H9 (cell line): ENCODE measurements at regions not wholly inside any gene's neighbourhood (a gene's known extent, or its start where the extent isn't known, plus 50 kb on each side); places are given as distances from the start of the nearest gene placed in this dataset.

ENCODE experiments used
- DNase-seq: peaks from one replicate; pipeline ENCODE4 v3.0.0-alpha.2; 2017
- H2AFZ ChIP-seq: one replicate; pipeline ENCODE4 v1.6.1; 2013; ENCODE audit warnings: mild to moderate bottlenecking, low read length, control low read depth, moderate library complexity
- H2AK5ac ChIP-seq: 2 replicates; pipeline ENCODE4 v1.6.1; 2013; ENCODE audit warnings: low read length, control low read depth, mixed read lengths; ENCODE audit not compliant: insufficient read length
- H2BK120ac ChIP-seq: one replicate; pipeline ENCODE4 v1.6.1; 2013; ENCODE audit warnings: low read depth, mild to moderate bottlenecking, low read length, control low read depth, inconsistent platforms; ENCODE audit not compliant: poor library complexity, severe bottlenecking
- H2BK12ac ChIP-seq: 2 replicates; pipeline ENCODE4 v1.6.1; 2013; ENCODE audit warnings: low read length, control low read depth, mixed read lengths, low read depth; ENCODE audit not compliant: insufficient read length
- H2BK15ac ChIP-seq: 2 replicates; pipeline ENCODE4 v1.6.1; 2013; ENCODE audit warnings: low read depth, low read length, control low read depth
- H2BK20ac ChIP-seq: one replicate; pipeline ENCODE4 v1.6.1; 2013; ENCODE audit warnings: low read depth, mild to moderate bottlenecking, low read length, control low read depth, inconsistent platforms; ENCODE audit not compliant: poor library complexity, severe bottlenecking
- H2BK5ac ChIP-seq: 2 replicates; pipeline ENCODE4 v1.6.1; 2013; ENCODE audit warnings: low read length, control low read depth, mixed read lengths; ENCODE audit not compliant: insufficient read length
- H3K14ac ChIP-seq: 2 replicates; pipeline ENCODE4 v1.6.1; 2013; ENCODE audit warnings: low read length, control low read depth; ENCODE audit not compliant: insufficient read depth
- H3K18ac ChIP-seq: 2 replicates; pipeline ENCODE4 v1.6.1; 2013; ENCODE audit warnings: low read depth, mild to moderate bottlenecking, mixed read lengths, low read length, control low read depth; ENCODE audit not compliant: insufficient read length
- H3K23ac ChIP-seq: 2 replicates; pipeline ENCODE4 v1.6.1; 2013; ENCODE audit warnings: low read length, control low read depth, mixed read lengths, low read depth; ENCODE audit not compliant: insufficient read length
- H3K23me2 ChIP-seq: 2 replicates; pipeline ENCODE4 v1.6.1; 2013; ENCODE audit warnings: low read depth, mild to moderate bottlenecking, mixed read lengths, low read length, control low read depth; ENCODE audit not compliant: insufficient read length, poor library complexity, severe bottlenecking
- H3K27ac ChIP-seq: 2 replicates; pipeline ENCODE4 v1.5.1; 2013; ENCODE audit warnings: low read length, control low read depth, mixed read lengths, low read depth; ENCODE audit not compliant: insufficient read length
- H3K27me3 ChIP-seq: 2 replicates; pipeline ENCODE4 v1.6.1; 2013; ENCODE audit warnings: low read length, control low read depth, inconsistent platforms; ENCODE audit not compliant: insufficient read depth
- H3K4ac ChIP-seq: 2 replicates; pipeline ENCODE4 v1.6.1; 2013; ENCODE audit warnings: low read depth, mild to moderate bottlenecking, control low read depth, inconsistent platforms, low read length, moderate library complexity
- H3K4me1 ChIP-seq: 2 replicates; pipeline ENCODE4 v1.6.1; 2013; ENCODE audit warnings: low read length, control low read depth, inconsistent platforms; ENCODE audit not compliant: insufficient read depth
- H3K4me2 ChIP-seq: 2 replicates; pipeline ENCODE4 v1.6.1; 2013; ENCODE audit warnings: low read length, control low read depth, mixed read lengths; ENCODE audit not compliant: insufficient read length, insufficient read depth
- H3K56ac ChIP-seq: 2 replicates; pipeline ENCODE4 v1.6.1; 2013; ENCODE audit warnings: low read depth, mild to moderate bottlenecking, mixed read lengths, low read length, control low read depth; ENCODE audit not compliant: insufficient read length
- H3K79me1 ChIP-seq: 2 replicates; pipeline ENCODE4 v1.6.1; 2013; ENCODE audit warnings: low read depth, mild to moderate bottlenecking, moderate library complexity, low read length, control low read depth, inconsistent platforms; ENCODE audit not compliant: insufficient read depth, poor library complexity, severe bottlenecking
- H3K79me2 ChIP-seq: 2 replicates; pipeline ENCODE4 v1.6.1; 2013; ENCODE audit warnings: low read length, control low read depth, inconsistent platforms; ENCODE audit not compliant: insufficient read depth
- H3K9ac ChIP-seq: 2 replicates; pipeline ENCODE4 v1.6.1; 2013; ENCODE audit warnings: low read length, control low read depth, mixed read lengths; ENCODE audit not compliant: insufficient read length; ENCODE audit errors: extremely low read depth
- H3K9me3 ChIP-seq: one replicate; pipeline ENCODE4 v1.6.1; 2013; ENCODE audit warnings: low read depth, low read length, inconsistent platforms; ENCODE audit not compliant: control insufficient read depth
- H3T11ph ChIP-seq: one replicate; pipeline ENCODE4 v1.6.1; 2013; ENCODE audit warnings: mild to moderate bottlenecking, low read length, control low read depth, inconsistent platforms
- H4K20me1 ChIP-seq: one replicate; pipeline ENCODE4 v1.6.1; 2013; ENCODE audit not compliant: control insufficient read depth, insufficient read length, insufficient read depth
- H4K5ac ChIP-seq: 2 replicates; pipeline ENCODE4 v1.6.1; 2013; ENCODE audit warnings: low read depth, mild to moderate bottlenecking, mixed read lengths, low read length, control low read depth; ENCODE audit not compliant: insufficient read length
- H4K8ac ChIP-seq: replicated peaks from 2 replicates; pipeline ENCODE4 v1.6.1; 2013; ENCODE audit warnings: low read length, control low read depth, mixed read lengths, low read depth; ENCODE audit not compliant: insufficient read length
- H4K91ac ChIP-seq: 2 replicates; pipeline ENCODE4 v1.6.1; 2013; ENCODE audit warnings: low read depth, mild to moderate bottlenecking, moderate library complexity, mixed read lengths, low read length, control low read depth; ENCODE audit not compliant: insufficient read length
- H3K27ac Mint-ChIP-seq, 3 experiments: 2 replicates in 2 of 3; 3 replicates in 1 of 3; pipeline ENCODE4 v1.8.0; 2020 to 2021; ENCODE audit warnings: mixed read lengths in 3 of 3, mild to moderate bottlenecking in 1 of 3, moderate library complexity in 1 of 3
- H3K27me3 Mint-ChIP-seq: 2 replicates; pipeline ENCODE4 v1.8.0; 2021; ENCODE audit warnings: low read depth, mild to moderate bottlenecking, moderate library complexity, mixed read lengths
- H3K36me3 Mint-ChIP-seq, 3 experiments: 2 replicates in 2 of 3; 3 replicates in 1 of 3; pipeline ENCODE4 v1.8.0; 2020 to 2021; ENCODE audit warnings: low read depth in 3 of 3, mixed read lengths in 3 of 3; ENCODE audit not compliant: insufficient read depth in 1 of 3
- H3K4me1 Mint-ChIP-seq, 2 experiments: 2 replicates each; pipeline ENCODE4 v1.8.0; 2020; ENCODE audit warnings: mixed read lengths in 2 of 2
- H3K4me3 Mint-ChIP-seq, 2 experiments: 2 replicates in 1 of 2; 3 replicates in 1 of 2; pipeline ENCODE4 v1.8.0; 2020 to 2021; ENCODE audit warnings: mild to moderate bottlenecking in 2 of 2, mixed read lengths in 2 of 2, moderate library complexity in 1 of 2
- H3K9me3 Mint-ChIP-seq, 2 experiments: 2 replicates in 1 of 2; 3 replicates in 1 of 2; pipeline ENCODE4 v1.8.0; 2020; ENCODE audit warnings: mild to moderate bottlenecking in 2 of 2, mixed read lengths in 2 of 2, moderate library complexity in 1 of 2
- CTCF ChIP-seq: fragments of 200-600 bp; sonication (generic); conservative IDR thresholded peaks from 3 replicates; pipeline ENCODE4 v1.8.0; 2021; ENCODE audit warnings: antibody characterized with exemption, mild to moderate bottlenecking
- WGBS: extraction: QIAGEN DNeasy Blood & Tissue Kit; methylation state at CpG from one replicate; pipeline ENCODE4 v1.1.7; 2013; ENCODE audit warnings: missing lambda C conversion rate, low lambda C conversion rate, mixed read lengths; ENCODE audit not compliant: insufficient read length; ENCODE audit errors: extremely low coverage; 5-methylcytosine and 5-hydroxymethylcytosine counted together

GRCh38 chr14:61128382-61129167 lies 147.5 kb downstream of the SLC38A6 start:
- no peaks in the 10 kb centered on the region for H3K79me2 ChIP-seq
- H3K9ac ChIP-seq: no peak overlapping the region
- WGBS: no CpG with 5 or more reads among the region's 6 CpGs
- no peak overlapping the region for H2AK5ac ChIP-seq
- Mint-ChIP-seq H3K36me3 (no peaks in the 10 kb centered on the region; a peak in 3 of 7 replicates), H3K27me3 (peaks cover 2% of the 10 kb centered on the region; the same call in 1 of the 2 replicates), H3K4me1 (peaks cover 41 to 43% of the 10 kb centered on the region in 2 experiments), H3K27ac (peak overlapping the region in 1 of 3 experiments; percentile 1; a peak in 1 of 7 replicates), H3K4me3 (no peak overlapping the region), H3K9me3 (peaks cover 0 to 2% of the 10 kb centered on the region in 2 experiments; a peak in 1 of 5 replicates)
- no peak overlapping the region for H3K27ac ChIP-seq
- no peaks in the 10 kb centered on the region for H3K9me3 ChIP-seq
- H3K4ac ChIP-seq: no peak overlapping the region
- H2BK20ac ChIP-seq: no peak overlapping the region
- no peaks in the 10 kb centered on the region for H3K79me1 ChIP-seq
- H4K5ac ChIP-seq: no peak overlapping the region
- no peak overlapping the region for H2BK12ac ChIP-seq
- H3K56ac ChIP-seq: no peak overlapping the region
- H3K23me2 ChIP-seq: no peaks in the 10 kb centered on the region
- H3K4me2 ChIP-seq: no peak overlapping the region
- no peak overlapping the region for H4K91ac ChIP-seq
- no peaks in the 10 kb centered on the region for H4K20me1 ChIP-seq
- TF ChIP-seq CTCF: no peak
- H3K18ac ChIP-seq: no peak overlapping the region
- no peak overlapping the region for H2AFZ ChIP-seq
- H2BK15ac ChIP-seq: no peak overlapping the region
- no peak overlapping the region for H3K23ac ChIP-seq
- H3K14ac ChIP-seq: no peak overlapping the region
- no peak overlapping the region for H3T11ph ChIP-seq
- no peak for DNase-seq
- H3K27me3 ChIP-seq: no peaks in the 10 kb centered on the region
- no peak overlapping the region for H2BK120ac ChIP-seq
- no peak overlapping the region for H4K8ac ChIP-seq
- H3K4me1 ChIP-seq: no peaks in the 10 kb centered on the region; the same call in 1 of the 2 replicates
- H2BK5ac ChIP-seq: no peak overlapping the region
